Activated naive CD4-positive, alpha-beta T cell treated with anti-CD3 and anti-CD28 coated beads, Interleukin-2, amount 50 U/mL, for 16 hours (primary cell): ENCODE measurements at regions not wholly inside any gene's neighbourhood (a gene's known extent, or its start where the extent isn't known, plus 50 kb on each side); places are given as distances from the start of the nearest gene placed in this dataset.

ENCODE experiments used
- DNase-seq: peaks from one replicate; pipeline ENCODE4 v3.0.0-alpha.2; 2020

GRCh38 chr2:105649534-105649933 lies 95.2 kb upstream of the NCK2 start:
- DNase-seq, result no peak

- no peak for DNase-seq
Observed at GRCh38 chr2:105647731-105648130, 97.0 kb upstream of the NCK2 start.

- DNase-seq, result no peak
Observed at GRCh38 chr2:105646774-105647076, 98.0 kb upstream of the NCK2 start.

- DNase-seq, result no peak
Observed at GRCh38 chr2:105645938-105646773, 98.6 kb upstream of the NCK2 start.

GRCh38 chr2:105645031-105645937 lies 99.4 kb upstream of the NCK2 start:
- DNase-seq, result no peak

- DNase-seq, result no peak
Observed at GRCh38 chr2:105644174-105644980, 100.3 kb upstream of the NCK2 start.

GRCh38 chr2:105643405-105644173 lies 101.1 kb upstream of the NCK2 start:
- DNase-seq, result no peak

- no peak for DNase-seq
Observed at GRCh38 chr2:105641389-105641811, 103.3 kb upstream of the NCK2 start.

- no peak for DNase-seq
Observed at GRCh38 chr2:105640246-105640645, 104.5 kb upstream of the NCK2 start.

GRCh38 chr2:105636109-105636740 lies 108.5 kb upstream of the NCK2 start:
- DNase-seq, result no peak

- no peak for DNase-seq
Observed at GRCh38 chr2:105635564-105635963, 109.1 kb upstream of the NCK2 start.

- DNase-seq, result no peak
Observed at GRCh38 chr2:105634198-105634597, 110.5 kb upstream of the NCK2 start.

GRCh38 chr2:105631922-105632321 lies 112.8 kb upstream of the NCK2 start:
- DNase-seq, result no peak

GRCh38 chr2:105631011-105631410 lies 113.7 kb upstream of the NCK2 start:
- no peak for DNase-seq

GRCh38 chr2:105629634-105630033 lies 115.1 kb upstream of the NCK2 start:
- no peak for DNase-seq

GRCh38 chr2:105627534-105627933 lies 117.2 kb upstream of the NCK2 start:
- DNase-seq, result no peak

GRCh38 chr2:105626966-105627340 lies 117.8 kb upstream of the NCK2 start:
- DNase-seq, result no peak

- DNase-seq, result no peak
Observed at GRCh38 chr2:105626212-105626965, 118.3 kb upstream of the NCK2 start.

- no peak for DNase-seq
Observed at GRCh38 chr2:105625632-105626031, 119.1 kb upstream of the NCK2 start.

- no peak for DNase-seq
Observed at GRCh38 chr2:105621038-105621437, 123.7 kb upstream of the NCK2 start.

- no peak for DNase-seq
Observed at GRCh38 chr2:105618351-105618659, 126.4 kb upstream of the NCK2 start.
